ENCODE measurements at regions not wholly inside any gene's neighbourhood (a gene's known extent, or its start where the extent isn't known, plus 50 kb on each side); places are given as distances from the start of the nearest gene placed in this dataset.

DNA sequence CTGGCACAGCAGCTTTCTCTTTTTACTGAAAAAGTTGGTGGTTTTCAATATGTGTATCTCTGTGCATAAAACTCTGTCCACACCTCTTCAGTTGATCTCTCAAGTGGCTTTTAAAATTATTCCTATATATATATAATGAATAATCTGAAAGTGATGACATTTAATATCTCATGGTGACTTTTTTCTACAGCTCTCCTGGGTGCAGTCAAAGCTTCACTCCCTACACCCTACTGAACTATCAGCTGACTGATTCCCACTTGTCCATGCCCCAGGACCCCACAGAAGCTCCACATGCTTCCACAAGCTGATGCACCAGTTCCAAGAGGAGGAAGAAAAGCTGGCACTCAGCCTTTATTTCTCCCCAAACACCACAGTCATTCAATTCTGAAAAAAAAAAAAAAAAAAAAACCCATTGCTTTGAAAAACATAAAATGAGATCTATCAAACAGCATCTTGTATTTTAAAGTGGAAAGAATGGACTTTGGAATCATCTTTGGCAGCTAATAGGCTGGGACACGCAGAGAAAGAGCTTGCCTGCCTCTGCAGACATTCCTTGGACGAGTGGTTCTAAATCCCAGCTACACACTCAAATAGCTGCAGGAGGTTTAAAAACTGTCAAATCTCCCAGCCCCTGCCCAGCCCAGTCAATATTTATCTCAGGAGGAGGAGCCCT lies 75.3 kb upstream of the GDF10 start (continued):
- TF ChIP-seq EZH2 (IDR thresholded peaks at IDR 0.05; ENCODE audit: borderline replicate concordance, insufficient read depth, low read length, poor library complexity, severe bottlenecking) (no peak), MXI1 (conservative IDR thresholded peaks at IDR 0.05; ENCODE audit: poor library complexity, severe bottlenecking) (no peak)

DNA sequence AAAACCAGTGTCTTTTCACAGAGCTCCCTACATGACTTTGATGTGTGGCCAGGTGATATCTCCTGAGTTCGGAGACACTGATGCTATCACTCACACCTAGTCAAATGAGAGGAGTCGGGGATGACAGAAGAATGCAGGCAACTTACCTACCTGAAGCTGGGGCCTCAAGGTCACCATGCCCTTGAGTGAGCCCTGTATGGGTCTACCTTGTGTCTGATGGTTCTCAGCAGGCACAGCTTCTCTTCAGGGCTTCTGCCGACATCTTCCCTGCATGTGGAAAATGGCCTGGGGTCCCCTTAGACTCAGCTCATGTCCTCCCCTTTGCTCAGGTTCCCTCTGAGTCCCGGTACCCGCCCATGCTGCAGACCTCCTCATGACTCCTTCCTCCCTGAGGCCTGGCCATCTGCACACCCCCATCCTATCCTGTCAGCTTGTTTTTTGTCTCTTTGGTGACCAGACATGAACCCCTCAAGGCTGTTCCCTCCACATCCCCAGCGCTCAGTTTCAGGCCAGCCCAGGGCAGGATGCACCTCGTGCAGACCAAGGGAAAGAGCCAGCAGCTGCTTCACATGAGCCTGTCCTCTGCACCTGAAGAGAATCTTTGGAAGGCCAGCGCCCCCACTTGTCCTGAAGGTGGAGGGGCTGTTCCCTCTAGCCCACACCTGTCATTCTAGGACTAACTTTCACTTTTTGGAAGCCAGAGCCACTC lies 74.6 kb upstream of the GDF10 start:
- H3F3A ChIP-seq (ENCODE audit: insufficient read depth, low read length, poor library complexity, severe bottlenecking) = no peaks in the 10 kb centered on the region
- no peaks in the 10 kb centered on the region for H3K36me3 ChIP-seq (ENCODE audit: insufficient read depth, low read length)
- no peaks in the 10 kb centered on the region for H3K27me3 ChIP-seq (ENCODE audit: insufficient read depth, low read depth, low read length)
- H4K20me1 ChIP-seq (ENCODE audit: insufficient read depth) = no peaks in the 10 kb centered on the region
- TF ChIP-seq MXI1 (conservative IDR thresholded peaks at IDR 0.05; ENCODE audit: poor library complexity, severe bottlenecking) = no peak
- TF ChIP-seq, protein P1, sequence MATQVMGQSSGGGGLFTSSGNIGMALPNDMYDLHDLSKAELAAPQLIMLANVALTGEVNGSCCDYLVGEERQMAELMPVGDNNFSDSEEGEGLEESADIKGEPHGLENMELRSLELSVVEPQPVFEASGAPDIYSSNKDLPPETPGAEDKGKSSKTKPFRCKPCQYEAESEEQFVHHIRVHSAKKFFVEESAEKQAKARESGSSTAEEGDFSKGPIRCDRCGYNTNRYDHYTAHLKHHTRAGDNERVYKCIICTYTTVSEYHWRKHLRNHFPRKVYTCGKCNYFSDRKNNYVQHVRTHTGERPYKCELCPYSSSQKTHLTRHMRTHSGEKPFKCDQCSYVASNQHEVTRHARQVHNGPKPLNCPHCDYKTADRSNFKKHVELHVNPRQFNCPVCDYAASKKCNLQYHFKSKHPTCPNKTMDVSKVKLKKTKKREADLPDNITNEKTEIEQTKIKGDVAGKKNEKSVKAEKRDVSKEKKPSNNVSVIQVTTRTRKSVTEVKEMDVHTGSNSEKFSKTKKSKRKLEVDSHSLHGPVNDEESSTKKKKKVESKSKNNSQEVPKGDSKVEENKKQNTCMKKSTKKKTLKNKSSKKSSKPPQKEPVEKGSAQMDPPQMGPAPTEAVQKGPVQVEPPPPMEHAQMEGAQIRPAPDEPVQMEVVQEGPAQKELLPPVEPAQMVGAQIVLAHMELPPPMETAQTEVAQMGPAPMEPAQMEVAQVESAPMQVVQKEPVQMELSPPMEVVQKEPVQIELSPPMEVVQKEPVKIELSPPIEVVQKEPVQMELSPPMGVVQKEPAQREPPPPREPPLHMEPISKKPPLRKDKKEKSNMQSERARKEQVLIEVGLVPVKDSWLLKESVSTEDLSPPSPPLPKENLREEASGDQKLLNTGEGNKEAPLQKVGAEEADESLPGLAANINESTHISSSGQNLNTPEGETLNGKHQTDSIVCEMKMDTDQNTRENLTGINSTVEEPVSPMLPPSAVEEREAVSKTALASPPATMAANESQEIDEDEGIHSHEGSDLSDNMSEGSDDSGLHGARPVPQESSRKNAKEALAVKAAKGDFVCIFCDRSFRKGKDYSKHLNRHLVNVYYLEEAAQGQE (IDR thresholded peaks at IDR 0.05; ENCODE audit: borderline replicate concordance) = no peak
- TF ChIP-seq, protein P2, sequence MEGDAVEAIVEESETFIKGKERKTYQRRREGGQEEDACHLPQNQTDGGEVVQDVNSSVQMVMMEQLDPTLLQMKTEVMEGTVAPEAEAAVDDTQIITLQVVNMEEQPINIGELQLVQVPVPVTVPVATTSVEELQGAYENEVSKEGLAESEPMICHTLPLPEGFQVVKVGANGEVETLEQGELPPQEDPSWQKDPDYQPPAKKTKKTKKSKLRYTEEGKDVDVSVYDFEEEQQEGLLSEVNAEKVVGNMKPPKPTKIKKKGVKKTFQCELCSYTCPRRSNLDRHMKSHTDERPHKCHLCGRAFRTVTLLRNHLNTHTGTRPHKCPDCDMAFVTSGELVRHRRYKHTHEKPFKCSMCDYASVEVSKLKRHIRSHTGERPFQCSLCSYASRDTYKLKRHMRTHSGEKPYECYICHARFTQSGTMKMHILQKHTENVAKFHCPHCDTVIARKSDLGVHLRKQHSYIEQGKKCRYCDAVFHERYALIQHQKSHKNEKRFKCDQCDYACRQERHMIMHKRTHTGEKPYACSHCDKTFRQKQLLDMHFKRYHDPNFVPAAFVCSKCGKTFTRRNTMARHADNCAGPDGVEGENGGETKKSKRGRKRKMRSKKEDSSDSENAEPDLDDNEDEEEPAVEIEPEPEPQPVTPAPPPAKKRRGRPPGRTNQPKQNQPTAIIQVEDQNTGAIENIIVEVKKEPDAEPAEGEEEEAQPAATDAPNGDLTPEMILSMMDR (IDR thresholded peaks at IDR 0.05; ENCODE audit: poor library complexity, severe bottlenecking) = no peak
- no peak for TF ChIP-seq POLR2AphosphoS5 (IDR thresholded peaks at IDR 0.05)
- TF ChIP-seq EP300 (conservative IDR thresholded peaks at IDR 0.05; ENCODE audit: poor library complexity, severe bottlenecking) = no peak
- TF ChIP-seq TAF1 (IDR thresholded peaks at IDR 0.05; ENCODE audit: low read depth) = no peak
- no peak for TF ChIP-seq RAD21 (conservative IDR thresholded peaks at IDR 0.05)
- no peak for TF ChIP-seq EZH2 (IDR thresholded peaks at IDR 0.05; ENCODE audit: borderline replicate concordance, insufficient read depth, low read length, poor library complexity, severe bottlenecking)
- no peak for TF ChIP-seq SMC3 (conservative IDR thresholded peaks at IDR 0.05; ENCODE audit: poor library complexity)
- H3K27ac ChIP-seq (ENCODE audit: low read length) = no peak overlapping the region
- no peak overlapping the region for H3K4me2 ChIP-seq (ENCODE audit: low read length)
- H3K9me3 ChIP-seq (ENCODE audit: low read length) = no peaks in the 10 kb centered on the region
- H3K79me2 ChIP-seq (replicated peaks; ENCODE audit: insufficient read depth, low read length) = no peaks in the 10 kb centered on the region
- no peak overlapping the region for H2AFZ ChIP-seq (ENCODE audit: low read depth, low read length)
- no peak overlapping the region for H3K4me3 ChIP-seq (ENCODE audit: low read length)
- no peak overlapping the region for H3K9ac ChIP-seq (ENCODE audit: low read length)
- H3K9me2 ChIP-seq (ENCODE audit: insufficient read depth, low read length) = no peaks in the 10 kb centered on the region

Measured in neural cell (in vitro differentiated cells).